Testis (tissue), 2 donors: ENCODE measurements at regions not wholly inside any gene's neighbourhood (a gene's known extent, or its start where the extent isn't known, plus 50 kb on each side); places are given as distances from the start of the nearest gene placed in this dataset.

Experiments used
- DNase-seq: peaks from one replicate; pipeline ENCODE4 v3.0.0-alpha.2; 2019
- H3K27ac ChIP-seq, 2 donors: fragments of 200-600 bp; sonication (generic); one replicate each; pipeline ENCODE4 v1.5.1; 2019
- H3K27me3 ChIP-seq: fragments of 200-600 bp; sonication (generic); one replicate; pipeline ENCODE4 v1.5.1; 2019
- H3K36me3 ChIP-seq: fragments of 200-600 bp; sonication (generic); one replicate; pipeline ENCODE4 v1.5.1; 2017; ENCODE audit warnings: low read depth; ENCODE audit errors: missing control alignments
- H3K4me1 ChIP-seq: fragments of 200-600 bp; sonication (generic); one replicate; pipeline ENCODE4 v1.5.1; 2019
- H3K4me3 ChIP-seq, 2 donors: fragments of 200-600 bp; sonication (generic); one replicate each; pipeline ENCODE4 v1.5.1; 2017 to 2019
- H3K9me3 ChIP-seq: fragments of 200-600 bp; sonication (generic); one replicate; pipeline ENCODE4 v1.5.1; 2017
- CTCF ChIP-seq, 3 experiments: fragments of 450-650 bp in 2 of 3; fragments of 200-600 bp in 1 of 3; sonication (generic) in 1 of 3; IDR thresholded peaks; one replicate each; pipeline ENCODE4 v1.5.1; 2016 to 2019; ENCODE audit warnings: antibody characterized with exemption in 3 of 3, mild to moderate bottlenecking in 2 of 3, moderate library complexity in 1 of 3
- POLR2A ChIP-seq: fragments of 450-650 bp; IDR thresholded peaks from one replicate; pipeline ENCODE4 v1.6.1; 2017; ENCODE audit warnings: antibody characterized with exemption, mild to moderate bottlenecking, moderate library complexity
- WGBS, 2 donors: methylation state at CpG; one replicate each; pipeline ENCODE4 v1.1.5; 2018; 5-methylcytosine and 5-hydroxymethylcytosine counted together
- intact Hi-C: fragments of 100-400 bp; cut with DNase I; formaldehyde crosslinking; loops from one replicate; pipeline ENCODE4 v1.15.1; 2023; ENCODE audit warnings: low total_unique reads

GRCh38 chr7:33707427-33707826 lies 197.9 kb upstream of the BMPER start:
- no peaks in the 10 kb centered on the region for H3K36me3 ChIP-seq
- intact Hi-C loops = no loop called here
- no peak overlapping the region for H3K27ac ChIP-seq
- no peaks in the 10 kb centered on the region for H3K27me3 ChIP-seq
- 65 to 71% methylated on average over 2 of the region's 2 CpGs for WGBS, 2 donors
- H3K9me3 ChIP-seq = no peaks in the 10 kb centered on the region
- H3K4me3 ChIP-seq = no peak overlapping the region
- no peak for DNase-seq
- no peak for TF ChIP-seq CTCF (IDR thresholded peaks at IDR 0.05)
- no peak for TF ChIP-seq POLR2A
- H3K4me1 ChIP-seq = no peaks in the 10 kb centered on the region

DNA sequence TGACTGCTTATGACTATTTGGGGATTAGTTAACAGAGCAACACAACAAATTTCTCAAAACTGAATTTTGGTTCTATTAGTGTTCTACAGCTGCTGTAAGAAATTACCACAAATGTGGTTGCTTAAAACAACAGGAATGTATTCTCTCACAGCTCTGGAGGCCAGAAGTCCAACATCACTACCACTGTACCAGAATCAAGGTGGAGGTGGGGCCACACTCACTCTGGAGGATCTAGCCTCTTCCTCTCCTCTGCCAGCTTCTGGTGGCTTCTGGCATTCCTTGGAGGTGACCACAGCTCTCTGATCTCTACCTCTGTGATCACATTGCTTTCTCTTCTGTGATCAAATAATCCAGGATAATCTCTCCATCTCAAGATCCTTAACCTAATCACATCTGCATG lies 194.7 kb upstream of the BMPER start:
- Histone ChIP-seq H3K27me3 (no peaks in the 10 kb centered on the region), H3K4me1 (no peaks in the 10 kb centered on the region), H3K9me3 (no peaks in the 10 kb centered on the region), H3K4me3 (no peak overlapping the region), H3K36me3 (no peaks in the 10 kb centered on the region), H3K27ac (no peak overlapping the region)
- TF ChIP-seq CTCF (IDR thresholded peaks at IDR 0.05) = no peak
- TF ChIP-seq POLR2A = no peak
- DNase-seq = no peak
- intact Hi-C loops = no loop called here

DNA sequence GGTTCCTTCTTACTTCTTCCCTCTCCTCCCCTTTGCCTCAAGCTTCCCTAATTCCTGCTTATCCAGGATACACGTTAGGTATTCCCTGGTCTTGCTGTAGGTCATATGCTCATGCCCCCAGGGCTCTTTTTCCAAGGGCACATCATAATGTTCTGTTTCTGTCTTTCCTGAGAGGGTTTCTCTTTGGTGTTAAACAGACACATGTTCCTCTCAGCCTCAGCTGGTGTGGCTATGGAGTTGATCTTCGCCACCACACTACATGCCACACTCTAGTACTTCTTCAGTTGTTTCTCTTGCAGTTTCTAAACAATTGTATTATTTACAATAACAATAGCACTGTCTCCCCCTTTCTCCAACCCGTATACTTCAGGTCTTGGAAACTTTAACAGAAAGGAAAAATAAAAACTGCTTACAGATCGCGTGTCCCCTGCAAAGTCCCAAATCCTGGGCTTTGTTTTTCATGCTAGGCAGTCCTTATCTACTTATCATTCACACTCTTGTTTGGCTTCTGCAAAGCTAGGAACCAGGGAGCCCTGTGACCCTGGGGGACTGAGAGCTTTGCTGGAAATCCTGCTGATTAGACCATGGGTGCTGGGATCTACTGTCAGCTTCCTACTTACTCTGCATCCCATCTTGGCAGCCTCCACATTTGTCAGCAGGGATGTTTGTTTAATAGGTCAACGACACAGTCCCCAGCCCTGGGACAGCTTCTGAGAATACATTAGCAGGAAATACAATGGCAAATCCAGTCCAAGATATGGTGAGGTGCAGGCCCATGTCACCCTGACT lies 193.9 kb upstream of the BMPER start:
- intact Hi-C loops = no loop called here
- no peaks in the 10 kb centered on the region for H3K4me1 ChIP-seq
- H3K4me3 ChIP-seq = no peak overlapping the region
- H3K36me3 ChIP-seq = no peaks in the 10 kb centered on the region
- 83 to 87% methylated on average over 6 of the region's 6 CpGs for WGBS, 2 donors
- H3K27me3 ChIP-seq = no peaks in the 10 kb centered on the region
- DNase-seq = no peak
- H3K9me3 ChIP-seq = no peaks in the 10 kb centered on the region
- TF ChIP-seq CTCF (IDR thresholded peaks at IDR 0.05) = no peak
- no peak for TF ChIP-seq POLR2A
- H3K27ac ChIP-seq = no peak overlapping the region

DNA sequence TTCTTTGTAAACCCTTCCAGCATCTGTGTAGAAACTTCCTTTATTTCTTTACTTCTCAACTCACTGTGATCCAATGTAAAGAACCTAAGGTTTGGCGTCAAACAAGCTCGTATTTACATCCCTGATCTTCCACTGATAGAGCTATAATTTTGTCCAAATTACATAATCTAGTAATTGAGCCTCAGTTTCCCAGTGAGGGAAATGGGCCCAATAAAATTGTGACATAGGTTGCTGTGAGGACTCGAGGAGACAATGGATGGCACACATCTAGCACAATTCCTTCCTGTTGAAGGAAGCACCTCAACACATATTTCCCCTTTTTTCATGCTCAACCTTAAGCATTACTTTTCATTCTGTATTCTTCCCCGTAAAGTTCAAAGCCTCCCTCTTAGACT lies 193.3 kb upstream of the BMPER start:
- no peak for DNase-seq
- TF ChIP-seq POLR2A (no peak), CTCF (IDR thresholded peaks at IDR 0.05) (no peak)
- no peaks in the 10 kb centered on the region for H3K4me1 ChIP-seq
- H3K27ac ChIP-seq = no peak overlapping the region
- no peaks in the 10 kb centered on the region for H3K27me3 ChIP-seq
- no peaks in the 10 kb centered on the region for H3K9me3 ChIP-seq
- WGBS, 2 donors = 91% methylated on average over 4 of the region's 4 CpGs
- intact Hi-C loops = no loop called here
- H3K4me3 ChIP-seq = no peak overlapping the region
- no peaks in the 10 kb centered on the region for H3K36me3 ChIP-seq

GRCh38 chr7:33714208-33714607 lies 191.1 kb upstream of the BMPER start:
- TF ChIP-seq CTCF (IDR thresholded peaks at IDR 0.05) (no peak), POLR2A (no peak)
- WGBS, 2 donors = 88 to 97% methylated on average over 3 to 5 of the region's 5 CpGs
- Histone ChIP-seq H3K27ac (no peak overlapping the region), H3K4me3 (no peak overlapping the region), H3K27me3 (no peaks in the 10 kb centered on the region), H3K9me3 (no peaks in the 10 kb centered on the region), H3K4me1 (no peaks in the 10 kb centered on the region), H3K36me3 (no peaks in the 10 kb centered on the region)
- no peak for DNase-seq
- intact Hi-C loops = no loop called here
